AG09319 (cell line): ENCODE measurements at regions not wholly inside any gene's neighbourhood (a gene's known extent, or its start where the extent isn't known, plus 50 kb on each side); places are given as distances from the start of the nearest gene placed in this dataset.

Experiments
- DNase-seq: peaks from one replicate; pipeline ENCODE4 v3.0.0-alpha.2; 2010; ENCODE audit warnings: low read depth; ENCODE audit errors: extremely low read depth
- CTCF ChIP-seq: IDR thresholded peaks from 2 replicates; pipeline ENCODE4 v1.5.1; 2011; ENCODE audit warnings: low read depth, mild to moderate bottlenecking, inconsistent platforms, low read length, moderate library complexity

GRCh38 chr16:65948361-65948760 is 418.1 kb upstream of the CDH5 start:
- no peak for DNase-seq
- TF ChIP-seq CTCF, result no peak

GRCh38 chr16:65947951-65948350 is 418.5 kb upstream of the CDH5 start:
- DNase-seq, result peak; percentile 2
- no peak for TF ChIP-seq CTCF

- TF ChIP-seq CTCF, result no peak
- no peak for DNase-seq
These were observed 421.0 kb upstream of the CDH5 start for GRCh38 chr16:65945493-65945892.

GRCh38 chr16:65944361-65944760 is 422.1 kb upstream of the CDH5 start:
- TF ChIP-seq CTCF, result no peak
- DNase-seq, result no peak

GRCh38 chr16:65940711-65941110 is 425.8 kb upstream of the CDH5 start:
- DNase-seq, result no peak
- no peak for TF ChIP-seq CTCF

GRCh38 chr16:65938083-65938482 is 428.4 kb upstream of the CDH5 start:
- DNase-seq, result no peak

GRCh38 chr16:65937455-65937854 is 429.0 kb upstream of the CDH5 start:
- TF ChIP-seq CTCF, result no peak
- DNase-seq, result no peak

More at GRCh38 chr16:65938083-65938482, 428.4 kb upstream of the CDH5 start:
- no peak for TF ChIP-seq CTCF

GRCh38 chr16:65936096-65936495 is 430.4 kb upstream of the CDH5 start:
- DNase-seq, result no peak
- no peak for TF ChIP-seq CTCF
